H1 (cell line): ENCODE measurements at regions not wholly inside any gene's neighbourhood (a gene's known extent, or its start where the extent isn't known, plus 50 kb on each side); places are given as distances from the start of the nearest gene placed in this dataset.

Experiments
- CTCF ChIA-PET: fragments of 300-600 bp; sonication (Branson Sonifier 250); formaldehyde crosslinking; loops from one replicate; lab custom pipeline; 2021; ENCODE audit not compliant: partially characterized antibody; lab: Charles Lee
- POLR2A ChIA-PET: fragments of 300-600 bp; sonication (Branson Sonifier 250); formaldehyde crosslinking; loops from one replicate; lab custom pipeline; 2021; ENCODE audit warnings: inconsistent platforms; ENCODE audit not compliant: partially characterized antibody; lab: Charles Lee
- DNase-seq, 2 experiments: peaks; one replicate each; pipeline versions ENCODE4 v3.0.0 to v3.0.0-alpha.2; 2010 to 2022; ENCODE audit warnings: low spot score in 2 of 2, low read depth in 1 of 2, mixed read lengths in 1 of 2
- FAIRE-seq: peaks from 2 replicates; lab custom pipeline; 2011; peaks lifted over from hg19 to GRCh38; lab: Jason Lieb, UNC
- H2AFZ ChIP-seq: 2 replicates; pipeline ENCODE4 v1.8.1; 2012; ENCODE audit warnings: low read length, inconsistent platforms
- H2AK5ac ChIP-seq: 2 replicates; pipeline ENCODE4 v1.6.1; 2013; ENCODE audit warnings: low read depth, low read length
- H2BK120ac ChIP-seq: replicated peaks from 2 replicates; pipeline ENCODE3; 2013; ENCODE audit warnings: low read depth, low read length, inconsistent platforms
- H2BK12ac ChIP-seq: 2 replicates; pipeline ENCODE4 v1.6.1; 2013; ENCODE audit warnings: low read depth, low read length
- H2BK15ac ChIP-seq: 2 replicates; pipeline ENCODE4 v1.6.1; 2013; ENCODE audit warnings: low read length
- H2BK20ac ChIP-seq: 2 replicates; pipeline ENCODE4 v1.6.1; 2013; ENCODE audit warnings: low read length
- H2BK5ac ChIP-seq: 2 replicates; pipeline ENCODE4 v1.6.1; 2013; ENCODE audit warnings: low read depth, low read length
- H3K14ac ChIP-seq: 2 replicates; pipeline ENCODE4 v1.6.1; 2013; ENCODE audit warnings: inconsistent platforms; ENCODE audit not compliant: insufficient read length
- H3K18ac ChIP-seq: 2 replicates; pipeline ENCODE4 v1.6.1; 2013; ENCODE audit warnings: low read length; ENCODE audit errors: extremely low read depth
- H3K23ac ChIP-seq: 2 replicates; pipeline ENCODE4 v1.6.1; 2013; ENCODE audit warnings: inconsistent platforms; ENCODE audit not compliant: insufficient read length
- H3K23me2 ChIP-seq: 2 replicates; pipeline ENCODE4 v1.6.1; 2013; ENCODE audit warnings: low read depth, low read length
- H3K27ac ChIP-seq: 2 replicates; pipeline ENCODE4 v1.6.1; 2011; ENCODE audit warnings: low read depth, low read length, inconsistent platforms
- H3K27me3 ChIP-seq, 4 experiments: replicated peaks in 1 of 4; 1 replicate in 1 of 4; 2 replicates in 3 of 4; pipeline versions ENCODE4 v1.6.1 to v1.8.1; 2011 to 2013; ENCODE audit warnings: low read length in 3 of 4, mild to moderate bottlenecking in 3 of 4, inconsistent platforms in 2 of 4, mixed read lengths in 2 of 4, moderate library complexity in 1 of 4; ENCODE audit not compliant: control insufficient read depth in 3 of 4, insufficient read depth in 3 of 4; ENCODE audit errors: extremely low read depth in 1 of 4
- H3K36me3 ChIP-seq, 4 experiments: 2 replicates each; pipeline versions ENCODE4 v1.6.1 to v1.8.1; 2011 to 2013; ENCODE audit warnings: mild to moderate bottlenecking in 4 of 4, low read length in 3 of 4, moderate library complexity in 2 of 4, control low read depth in 1 of 4, inconsistent platforms in 1 of 4; ENCODE audit not compliant: insufficient read depth in 4 of 4, control insufficient read depth in 2 of 4
- H3K4ac ChIP-seq: replicated peaks from 2 replicates; pipeline ENCODE3; 2013; ENCODE audit warnings: low read length, low read depth, mixed read lengths, inconsistent platforms; ENCODE audit not compliant: insufficient read length
- H3K4me1 ChIP-seq, 4 experiments: replicated peaks in 1 of 4; 1 replicate in 1 of 4; 2 replicates in 3 of 4; pipeline versions ENCODE4 v1.6.1 to v1.8.1; 2011 to 2013; ENCODE audit warnings: low read length in 3 of 4, inconsistent platforms in 2 of 4, mixed read lengths in 1 of 4; ENCODE audit not compliant: insufficient read depth in 4 of 4, control insufficient read depth in 3 of 4
- H3K4me2 ChIP-seq, 2 experiments: 2 replicates each; pipeline versions ENCODE4 v1.6.1 to v1.8.1; 2011 to 2013; ENCODE audit warnings: low read depth in 2 of 2, low read length in 2 of 2, control low read depth in 1 of 2, inconsistent platforms in 1 of 2, mild to moderate bottlenecking in 1 of 2; ENCODE audit not compliant: insufficient read depth in 1 of 2
- H3K4me3 ChIP-seq, 4 experiments: fragments of 200-600, 300-600 bp in 1 of 4; sonication (generic), shearing (Covaris generic), sonication (Bioruptor Twin) in 1 of 4; 2 replicates each; pipeline versions ENCODE4 v1.5.1 to v1.8.1; 2011 to 2016; ENCODE audit warnings: low read length in 4 of 4, low read depth in 3 of 4, control low read depth in 2 of 4, inconsistent platforms in 2 of 4, mild to moderate bottlenecking in 2 of 4, mixed read lengths in 1 of 4, moderate library complexity in 1 of 4; ENCODE audit not compliant: insufficient read depth in 2 of 4; ENCODE audit errors: extremely low read depth in 1 of 4
- H3K56ac ChIP-seq: replicated peaks from 2 replicates; pipeline ENCODE3; 2013; ENCODE audit warnings: low read depth, mild to moderate bottlenecking, mixed read lengths, low read length, inconsistent platforms; ENCODE audit not compliant: insufficient read length
- H3K79me1 ChIP-seq: 2 replicates; pipeline ENCODE4 v1.6.1; 2013; ENCODE audit warnings: low read depth, low read length, control low read depth
- H3K79me2 ChIP-seq, 2 experiments: 2 replicates each; pipeline versions ENCODE4 v1.6.1 to v1.8.1; 2012 to 2013; ENCODE audit warnings: low read length in 2 of 2, mild to moderate bottlenecking in 2 of 2, inconsistent platforms in 1 of 2; ENCODE audit not compliant: insufficient read depth in 2 of 2, control insufficient read depth in 1 of 2
- H3K9ac ChIP-seq, 4 experiments: replicated peaks in 1 of 4; 1 replicate in 1 of 4; 2 replicates in 3 of 4; pipeline versions ENCODE4 v1.6.1 to v1.8.1; 2011 to 2013; ENCODE audit warnings: low read depth in 3 of 4, low read length in 3 of 4, control low read depth in 2 of 4, mild to moderate bottlenecking in 2 of 4, moderate library complexity in 2 of 4, inconsistent platforms in 1 of 4; ENCODE audit errors: extremely low read depth in 1 of 4
- H3K9me3 ChIP-seq, 2 experiments: 2 replicates each; pipeline versions ENCODE4 v1.6.1 to v1.8.1; 2012 to 2013; ENCODE audit warnings: mild to moderate bottlenecking in 2 of 2, moderate library complexity in 2 of 2, control low read depth in 1 of 2, inconsistent platforms in 1 of 2, low read depth in 1 of 2, low read length in 1 of 2, mixed read lengths in 1 of 2; ENCODE audit not compliant: insufficient read depth in 2 of 2
- H4K20me1 ChIP-seq, 2 experiments: replicated peaks in 1 of 2; 2 replicates each; pipeline versions ENCODE3 to v1.8.1; 2011 to 2013; ENCODE audit warnings: inconsistent platforms in 2 of 2, low read length in 2 of 2, mild to moderate bottlenecking in 1 of 2; ENCODE audit not compliant: insufficient read depth in 2 of 2, control insufficient read depth in 1 of 2
- H4K5ac ChIP-seq: 2 replicates; pipeline ENCODE4 v1.6.1; 2013; ENCODE audit warnings: low read length, low read depth, mixed read lengths, inconsistent platforms; ENCODE audit not compliant: insufficient read length
- H4K8ac ChIP-seq: 2 replicates; pipeline ENCODE4 v1.8.0; 2013; ENCODE audit warnings: mild to moderate bottlenecking, moderate library complexity, low read length, inconsistent platforms; ENCODE audit not compliant: insufficient read depth; ENCODE audit errors: extremely low read depth
- H4K91ac ChIP-seq: replicated peaks from 2 replicates; pipeline ENCODE3; 2013; ENCODE audit warnings: low read length, mixed read lengths, inconsistent platforms; ENCODE audit not compliant: insufficient read length
- ATF2 ChIP-seq: IDR thresholded peaks from 2 replicates; pipeline ENCODE4 v1.6.1; 2012; ENCODE audit warnings: low read length, inconsistent platforms
- CBX8 ChIP-seq: fragments of 300-800, 300-1000 bp; sonication (generic); IDR thresholded peaks from 2 replicates; pipeline ENCODE4 v1.7.1; 2016; ENCODE audit warnings: low read depth, low read length, borderline replicate concordance
- EP300 ChIP-seq, 2 experiments: IDR thresholded peaks; 1 replicate in 1 of 2; 2 replicates in 1 of 2; pipeline ENCODE4 v1.6.1; 2011 to 2012; ENCODE audit warnings: low read depth in 2 of 2, low read length in 2 of 2, mild to moderate bottlenecking in 2 of 2, borderline replicate concordance in 1 of 2, inconsistent platforms in 1 of 2, moderate library complexity in 1 of 2
- EZH2 ChIP-seq: fragments of 200-600 bp; sonication (generic); IDR thresholded peaks from 2 replicates; pipeline ENCODE4 v1.7.1; 2012; ENCODE audit warnings: low read depth, mild to moderate bottlenecking, moderate library complexity, low read length, inconsistent platforms; ENCODE audit not compliant: severe bottlenecking
- JUN ChIP-seq: IDR thresholded peaks from 2 replicates; pipeline ENCODE4 v1.6.1; 2011; ENCODE audit warnings: low read depth, mild to moderate bottlenecking, improper control_type of control experiment, low read length
- KDM1A ChIP-seq: fragments of 200-600, 300-600 bp; sonication (generic); IDR thresholded peaks from 2 replicates; pipeline ENCODE4 v1.7.1; 2016; ENCODE audit warnings: mild to moderate bottlenecking, low read length, borderline replicate concordance
- MAX ChIP-seq: IDR thresholded peaks from 2 replicates; pipeline ENCODE4 v1.6.1; 2012; ENCODE audit warnings: inconsistent platforms
- NRF1 ChIP-seq: IDR thresholded peaks from 2 replicates; pipeline ENCODE4 v1.6.1; 2011; ENCODE audit warnings: mild to moderate bottlenecking, low read depth, low read length, improper control_type of control experiment
- RXRA ChIP-seq: IDR thresholded peaks from 2 replicates; pipeline ENCODE4 v1.6.1; 2011; ENCODE audit warnings: low read depth, mild to moderate bottlenecking, low read length, moderate library complexity; ENCODE audit not compliant: insufficient read depth
- USF2 ChIP-seq: IDR thresholded peaks from 2 replicates; pipeline ENCODE4 v1.6.1; 2011; ENCODE audit warnings: low read length, improper control_type of control experiment
- ZNF274 ChIP-seq: IDR thresholded peaks from 2 replicates; pipeline ENCODE4 v1.7.0; 2012; ENCODE audit warnings: low read length, borderline replicate concordance; ENCODE audit errors: extremely low read depth
- WGBS, 2 experiments: shearing (Covaris generic) in 1 of 2; methylation state at CpG; one replicate each; pipeline versions ENCODE4 v1.1.6 to v1.1.7; 2013 to 2015; ENCODE audit warnings: low lambda C conversion rate in 2 of 2, mixed read lengths in 2 of 2, inconsistent platforms in 1 of 2, low coverage in 1 of 2, missing lambda C conversion rate in 1 of 2; ENCODE audit not compliant: insufficient replicate concordance in 2 of 2, insufficient coverage in 1 of 2, insufficient read length in 1 of 2; ENCODE audit errors: extremely low coverage in 1 of 2, missing lambda C conversion rate in 1 of 2; 5-methylcytosine and 5-hydroxymethylcytosine counted together

GRCh38 chrX:122552286-122552800, 631.7 kb upstream of the GRIA3 start:
- H2BK20ac ChIP-seq = no peak overlapping the region
- H2AK5ac ChIP-seq = no peak overlapping the region
- no peak overlapping the region for H2BK120ac ChIP-seq
- H3K4ac ChIP-seq = no peak overlapping the region
- H3K23me2 ChIP-seq = no peaks in the 10 kb centered on the region
- H3K27ac ChIP-seq = no peak overlapping the region
- no peak overlapping the region for H2BK12ac ChIP-seq
- no peak overlapping the region for H3K23ac ChIP-seq
- no peaks in the 10 kb centered on the region for H3K27me3 ChIP-seq
- no peak overlapping the region for H3K4me2 ChIP-seq
- H3K14ac ChIP-seq = no peak overlapping the region
- H4K5ac ChIP-seq = no peak overlapping the region
- no peaks in the 10 kb centered on the region for H4K20me1 ChIP-seq
- H3K9ac ChIP-seq = no peak overlapping the region
- H3K4me3 ChIP-seq = no peak overlapping the region
- DNase-seq (no peak), FAIRE-seq (no peak)
- H3K79me2 ChIP-seq = no peaks in the 10 kb centered on the region
- H3K18ac ChIP-seq = no peak overlapping the region
- WGBS, 2 experiments = 67 to 100% methylated on average over 1 to 3 of the region's 3 CpGs
- H4K8ac ChIP-seq = no peak overlapping the region
- ChIA-PET POLR2A (no interaction called here), CTCF (no interaction called here)
- H2BK15ac ChIP-seq = no peak overlapping the region
- no peak overlapping the region for H2BK5ac ChIP-seq
- H4K91ac ChIP-seq = no peak overlapping the region
- H3K79me1 ChIP-seq = no peaks in the 10 kb centered on the region
- no peaks in the 10 kb centered on the region for H3K4me1 ChIP-seq
- no peak overlapping the region for H2AFZ ChIP-seq
- H3K9me3 ChIP-seq = no peaks in the 10 kb centered on the region
- no peaks in the 10 kb centered on the region for H3K36me3 ChIP-seq
- no peak overlapping the region for H3K56ac ChIP-seq
- TF ChIP-seq NRF1 (no peak), MAX (no peak), EZH2 (no peak), RXRA (no peak), ATF2 (no peak), EP300 (IDR thresholded peaks at IDR 0.05; ENCODE audit: borderline replicate concordance in 1 of 2, low read depth in 2 of 2, low read length in 2 of 2) (no peak), USF2 (no peak), JUN (no peak), KDM1A (no peak), CBX8 (no peak), ZNF274 (no peak)
